Neuronal stem cell (in vitro differentiated cells): ENCODE measurements at regions not wholly inside any gene's neighbourhood (a gene's known extent, or its start where the extent isn't known, plus 50 kb on each side); places are given as distances from the start of the nearest gene placed in this dataset.

Experiments used
- DNase-seq: peaks from one replicate; pipeline ENCODE4 v3.0.0-alpha.2; 2013; ENCODE audit warnings: low spot score
- H2AFZ ChIP-seq: one replicate; pipeline ENCODE4 v1.6.1; 2013; ENCODE audit warnings: mild to moderate bottlenecking, low read length, inconsistent platforms
- H2AK5ac ChIP-seq: 2 replicates; pipeline ENCODE4 v1.6.1; 2013; ENCODE audit warnings: low read depth, mild to moderate bottlenecking, inconsistent platforms, low read length, moderate library complexity, mixed read lengths
- H2BK120ac ChIP-seq: 2 replicates; pipeline ENCODE4 v1.6.1; 2013; ENCODE audit warnings: low read depth, mild to moderate bottlenecking, inconsistent platforms, low read length, moderate library complexity, mixed read lengths
- H2BK12ac ChIP-seq: one replicate; pipeline ENCODE4 v1.6.1; 2013; ENCODE audit warnings: low read length, inconsistent platforms
- H2BK15ac ChIP-seq: 2 replicates; pipeline ENCODE4 v1.6.1; 2013; ENCODE audit warnings: mild to moderate bottlenecking, low read length, inconsistent platforms, mixed read lengths
- H2BK5ac ChIP-seq: one replicate; pipeline ENCODE4 v1.6.1; 2013; ENCODE audit warnings: inconsistent platforms, mild to moderate bottlenecking, low read length, moderate library complexity
- H3K14ac ChIP-seq: one replicate; pipeline ENCODE4 v1.6.1; 2013; ENCODE audit warnings: low read length, inconsistent platforms
- H3K18ac ChIP-seq: 2 replicates; pipeline ENCODE4 v1.6.1; 2013; ENCODE audit warnings: low read length, inconsistent platforms
- H3K23ac ChIP-seq: 2 replicates; pipeline ENCODE4 v1.6.1; 2013; ENCODE audit warnings: low read depth, mild to moderate bottlenecking, mixed read lengths, low read length, inconsistent platforms; ENCODE audit not compliant: poor library complexity
- H3K27ac ChIP-seq: replicated peaks from 3 replicates; pipeline ENCODE4 v1.5.1; 2013; ENCODE audit warnings: low read length, inconsistent platforms
- H3K27me3 ChIP-seq, 3 experiments: 2 replicates each; pipeline ENCODE4 v1.6.1; 2013; ENCODE audit warnings: low read length in 3 of 3, mild to moderate bottlenecking in 2 of 3, inconsistent platforms in 1 of 3, low read depth in 1 of 3, mixed read lengths in 1 of 3, moderate library complexity in 1 of 3; ENCODE audit not compliant: control insufficient read depth in 3 of 3, insufficient read depth in 3 of 3
- H3K36me3 ChIP-seq, 2 donors: replicated peaks in 1 of 2; 2 replicates each; pipeline ENCODE4 v1.6.1; 2013; ENCODE audit warnings: low read length in 2 of 2; ENCODE audit not compliant: control insufficient read depth in 2 of 2, insufficient read depth in 2 of 2
- H3K4ac ChIP-seq: 2 replicates; pipeline ENCODE4 v1.6.1; 2013; ENCODE audit warnings: inconsistent platforms, mild to moderate bottlenecking, low read length, moderate library complexity
- H3K4me1 ChIP-seq, 2 donors: 1 replicate in 1 of 2; 2 replicates in 1 of 2; pipeline ENCODE4 v1.6.1; 2013; ENCODE audit warnings: low read length in 2 of 2, low read depth in 1 of 2; ENCODE audit not compliant: control insufficient read depth in 2 of 2, insufficient read depth in 1 of 2
- H3K4me2 ChIP-seq: one replicate; pipeline ENCODE4 v1.6.1; 2013; ENCODE audit warnings: mild to moderate bottlenecking, low read length, inconsistent platforms; ENCODE audit not compliant: insufficient read depth, poor library complexity, severe bottlenecking
- H3K4me3 ChIP-seq, 2 donors: 2 replicates each; pipeline ENCODE4 v1.5.1; 2013; ENCODE audit warnings: low read length in 2 of 2, mild to moderate bottlenecking in 2 of 2, inconsistent platforms in 1 of 2, moderate library complexity in 1 of 2
- H3K79me1 ChIP-seq: one replicate; pipeline ENCODE4 v1.6.1; 2013; ENCODE audit warnings: low read depth, mild to moderate bottlenecking, inconsistent platforms, low read length, moderate library complexity
- H3K9ac ChIP-seq: one replicate; pipeline ENCODE4 v1.6.1; 2013; ENCODE audit warnings: mild to moderate bottlenecking, low read depth, low read length, inconsistent platforms; ENCODE audit not compliant: poor library complexity
- H3K9me3 ChIP-seq, 2 donors: replicated peaks in 1 of 2; 2 replicates each; pipeline versions ENCODE3 to v1.6.1; 2013; ENCODE audit warnings: low read length in 2 of 2, mild to moderate bottlenecking in 2 of 2, inconsistent platforms in 1 of 2, low read depth in 1 of 2, mixed read lengths in 1 of 2, moderate library complexity in 1 of 2; ENCODE audit not compliant: control insufficient read depth in 2 of 2, insufficient read depth in 1 of 2
- H4K8ac ChIP-seq: one replicate; pipeline ENCODE4 v1.6.1; 2013; ENCODE audit warnings: low read depth, mild to moderate bottlenecking, inconsistent platforms, low read length, moderate library complexity
- H4K91ac ChIP-seq: one replicate; pipeline ENCODE4 v1.6.1; 2013; ENCODE audit warnings: low read length, low read depth, mild to moderate bottlenecking, inconsistent platforms; ENCODE audit not compliant: poor library complexity
- WGBS, 2 donors: extraction: QIAGEN DNeasy Blood & Tissue Kit; methylation state at CpG; one replicate each; pipeline ENCODE4 v1.1.7; 2013; ENCODE audit warnings: missing lambda C conversion rate in 2 of 2, mixed read lengths in 1 of 2; ENCODE audit not compliant: insufficient read length in 2 of 2, insufficient replicate concordance in 1 of 2; ENCODE audit errors: extremely low coverage in 2 of 2; 5-methylcytosine and 5-hydroxymethylcytosine counted together

DNA sequence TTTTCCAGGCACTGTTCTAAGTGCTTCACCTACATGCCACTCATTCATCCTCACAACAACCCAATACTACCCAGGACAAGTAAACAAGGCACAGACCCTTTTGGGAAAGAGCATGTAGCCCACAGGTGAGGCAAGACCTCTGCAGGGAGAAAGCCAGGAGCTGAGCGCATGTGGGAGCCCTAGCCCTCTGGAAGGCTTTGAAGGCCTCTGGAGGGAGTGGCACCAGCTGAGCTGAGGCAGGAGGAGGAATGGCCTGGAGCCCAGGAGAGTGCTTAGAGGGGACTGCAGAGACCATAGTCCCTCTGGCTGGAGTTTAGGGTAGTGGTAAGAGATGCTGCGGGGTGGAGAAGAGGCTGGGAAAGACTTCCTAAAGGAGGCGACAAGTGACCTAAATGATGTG lies 516.5 kb downstream of the FUT8 start:
- Histone ChIP-seq H3K36me3 (no peaks in the 10 kb centered on the region), H2AFZ (no peak overlapping the region), H4K91ac (peak overlapping the region; percentile 66), H4K8ac (no peak overlapping the region), H2AK5ac (peak overlapping the region; percentile 74), H3K23ac (no peak overlapping the region), H3K27ac (no peak overlapping the region), H3K4me3 (no peak overlapping the region), H3K14ac (no peak overlapping the region), H3K79me1 (no peaks in the 10 kb centered on the region), H2BK5ac (no peak overlapping the region), H3K9ac (peak overlapping the region; percentile 30), H2BK15ac (peak overlapping the region; percentile 10), H3K27me3 (peaks cover 0 to 2% (median 0%) of the 10 kb centered on the region in 3 experiments), H3K4ac (no peak overlapping the region), H3K4me2 (no peak overlapping the region), H3K9me3 (no peaks in the 10 kb centered on the region), H3K4me1 (peaks cover 0 to 8% of the 10 kb centered on the region in 2 donors), H3K18ac (no peak overlapping the region), H2BK120ac (peak overlapping the region; percentile 4), H2BK12ac (no peak overlapping the region)
- WGBS, 2 donors, result no CpG with 5 or more reads among the region's 3 CpGs
- DNase-seq, result no peak

DNA sequence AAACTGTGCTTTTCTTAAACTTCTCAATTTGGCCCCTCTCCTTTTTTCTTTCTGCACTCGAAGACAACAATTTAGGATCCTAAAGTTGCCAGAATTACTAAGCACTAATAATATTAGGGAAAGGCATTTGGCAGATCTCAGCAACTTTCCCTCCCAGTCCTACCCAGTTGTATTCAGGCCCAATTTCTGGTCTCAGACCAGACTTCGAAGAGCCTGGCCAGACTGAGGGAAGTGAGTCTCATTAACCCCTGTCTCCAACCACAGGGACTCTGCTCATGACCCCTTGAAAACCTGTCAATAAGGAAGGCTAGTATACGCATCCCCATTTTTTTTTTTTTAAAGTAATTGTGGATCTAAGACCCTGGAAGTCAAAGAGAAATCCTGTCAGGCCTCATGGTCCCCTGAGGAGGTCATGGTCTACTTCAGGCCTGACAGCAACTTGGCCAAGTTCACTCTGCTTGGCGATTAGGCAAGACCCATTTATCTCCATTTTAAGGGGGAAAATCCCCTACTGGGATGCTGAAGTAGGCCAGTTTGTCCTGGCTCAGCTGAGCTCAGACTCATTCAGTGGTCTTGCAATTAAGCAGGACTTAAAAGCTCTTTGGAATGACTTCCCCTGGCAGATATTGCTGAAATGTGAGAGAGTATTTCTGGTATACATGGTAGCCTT lies 521.0 kb downstream of the FUT8 start:
- no peak overlapping the region for H4K8ac ChIP-seq
- H2BK15ac ChIP-seq, result no peak overlapping the region
- no peak overlapping the region for H3K4ac ChIP-seq
- no peak overlapping the region for H3K18ac ChIP-seq
- H3K9me3 ChIP-seq, result no peaks in the 10 kb centered on the region
- no peaks in the 10 kb centered on the region for H3K36me3 ChIP-seq
- DNase-seq, result no peak
- no peak overlapping the region for H4K91ac ChIP-seq
- no peak overlapping the region for H2AK5ac ChIP-seq
- no peak overlapping the region for H3K9ac ChIP-seq
- no peaks in the 10 kb centered on the region for H3K4me1 ChIP-seq
- H3K79me1 ChIP-seq, result no peaks in the 10 kb centered on the region
- H2AFZ ChIP-seq, result no peak overlapping the region
- H2BK120ac ChIP-seq, result no peak overlapping the region
- H2BK5ac ChIP-seq, result no peak overlapping the region
- H3K23ac ChIP-seq, result no peak overlapping the region
- no peak overlapping the region for H3K4me3 ChIP-seq
- no peak overlapping the region for H3K14ac ChIP-seq
- H3K27ac ChIP-seq, result no peak overlapping the region
- no CpG with 5 or more reads among the region's 4 CpGs for WGBS, 2 donors
- H3K27me3 ChIP-seq, result no peaks in the 10 kb centered on the region
- no peak overlapping the region for H2BK12ac ChIP-seq
- no peak overlapping the region for H3K4me2 ChIP-seq

DNA sequence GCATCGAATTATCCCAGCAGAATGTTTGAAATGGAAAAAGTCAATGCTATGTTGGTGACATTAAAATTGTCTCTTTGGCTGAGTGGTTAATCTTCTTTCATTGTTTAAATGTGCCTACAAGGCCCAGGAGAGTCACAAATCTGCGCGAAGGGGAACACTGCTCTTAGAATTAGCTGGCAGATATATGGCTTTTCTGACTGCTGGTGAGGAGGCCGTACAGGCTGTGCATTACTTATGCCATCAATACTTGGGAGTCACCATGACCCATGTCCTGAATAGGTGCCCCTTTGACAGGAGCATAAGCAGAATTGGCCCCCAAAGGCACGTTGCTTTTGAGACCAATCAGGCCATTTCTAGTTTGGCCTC lies 521.5 kb downstream of the FUT8 start:
- Histone ChIP-seq H3K4me1 (no peaks in the 10 kb centered on the region), H3K14ac (no peak overlapping the region), H3K23ac (no peak overlapping the region), H2BK5ac (no peak overlapping the region), H4K8ac (no peak overlapping the region), H3K79me1 (no peaks in the 10 kb centered on the region), H3K4me3 (no peak overlapping the region), H3K36me3 (no peaks in the 10 kb centered on the region), H2AFZ (no peak overlapping the region), H3K27me3 (no peaks in the 10 kb centered on the region), H3K27ac (no peak overlapping the region), H2AK5ac (no peak overlapping the region), H2BK120ac (no peak overlapping the region), H3K9me3 (no peaks in the 10 kb centered on the region), H3K18ac (no peak overlapping the region), H2BK15ac (no peak overlapping the region), H3K9ac (no peak overlapping the region), H3K4ac (no peak overlapping the region), H2BK12ac (no peak overlapping the region), H3K4me2 (no peak overlapping the region), H4K91ac (no peak overlapping the region)
- no CpG with 5 or more reads among the region's 5 CpGs for WGBS, 2 donors
- no peak for DNase-seq

DNA sequence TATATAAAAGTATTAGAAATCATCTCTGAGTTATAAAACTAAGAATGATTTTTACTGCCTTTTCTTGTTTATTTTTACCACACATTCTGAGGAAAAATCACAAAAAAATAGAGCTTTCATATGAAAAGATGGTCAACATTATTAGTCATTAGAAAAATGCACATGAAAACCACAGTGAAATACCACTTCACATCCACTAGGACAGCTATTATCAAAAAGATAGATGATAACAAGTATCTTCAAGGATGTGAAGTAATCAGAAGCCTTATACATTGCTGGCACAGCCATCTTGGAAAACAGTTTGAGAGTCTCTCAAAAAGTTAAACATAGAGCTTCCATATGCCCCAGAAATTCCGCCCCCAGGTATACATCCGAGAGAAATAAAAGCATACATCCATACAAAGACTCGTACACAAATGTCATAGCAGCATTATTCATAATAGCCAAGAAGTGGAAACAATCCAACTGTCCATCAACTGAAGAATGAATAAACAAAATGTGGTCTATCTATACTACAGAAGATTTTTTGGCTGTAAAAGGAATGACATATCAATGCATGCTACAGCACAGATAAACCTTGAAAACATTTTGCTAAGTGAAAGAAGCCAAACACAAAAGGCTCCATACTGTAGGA lies 523.9 kb downstream of the FUT8 start:
- H2BK15ac ChIP-seq, result no peak overlapping the region
- H3K27ac ChIP-seq, result no peak overlapping the region
- H3K14ac ChIP-seq, result no peak overlapping the region

More for the DNA sequence above, 523.9 kb downstream of the FUT8 start:
- Histone ChIP-seq H2BK120ac (no peak overlapping the region), H2BK12ac (no peak overlapping the region), H3K18ac (no peak overlapping the region), H3K4ac (no peak overlapping the region), H3K4me2 (no peak overlapping the region), H2AK5ac (no peak overlapping the region), H3K4me3 (no peak overlapping the region), H3K9me3 (no peaks in the 10 kb centered on the region), H3K23ac (no peak overlapping the region), H3K27me3 (no peaks in the 10 kb centered on the region), H3K79me1 (no peaks in the 10 kb centered on the region), H2AFZ (no peak overlapping the region), H4K91ac (no peak overlapping the region), H2BK5ac (no peak overlapping the region), H3K36me3 (no peaks in the 10 kb centered on the region), H4K8ac (no peak overlapping the region), H3K9ac (no peak overlapping the region), H3K4me1 (no peaks in the 10 kb centered on the region)
- WGBS, 2 donors, result no CpG with 5 or more reads among the region's 3 CpGs
- no peak for DNase-seq
